Ishikawa (cell line): ENCODE measurements at regions not wholly inside any gene's neighbourhood (a gene's known extent, or its start where the extent isn't known, plus 50 kb on each side); places are given as distances from the start of the nearest gene placed in this dataset.

ENCODE experiments used
- CEBPB ChIP-seq: IDR thresholded peaks from 2 replicates; pipeline ENCODE4 v1.6.1; 2012
- CREB1 ChIP-seq: IDR thresholded peaks from 2 replicates; pipeline ENCODE4 v1.6.1; 2012; ENCODE audit warnings: low read depth
- EGR1 ChIP-seq: IDR thresholded peaks from 2 replicates; pipeline ENCODE4 v1.6.1; 2012
- EP300 ChIP-seq: IDR thresholded peaks from 2 replicates; pipeline ENCODE4 v1.6.1; 2012; ENCODE audit warnings: borderline replicate concordance
- FOXM1 ChIP-seq: IDR thresholded peaks from 2 replicates; pipeline ENCODE4 v1.6.1; 2012; ENCODE audit warnings: low read depth, borderline replicate concordance
- NFIC ChIP-seq: IDR thresholded peaks from 2 replicates; pipeline ENCODE4 v1.6.1; 2012
- RAD21 ChIP-seq: IDR thresholded peaks from 2 replicates; pipeline ENCODE4 v1.6.1; 2012; ENCODE audit warnings: low read depth
- TAF1 ChIP-seq: IDR thresholded peaks from 2 replicates; pipeline ENCODE4 v1.6.1; 2012; ENCODE audit warnings: low read depth, mild to moderate bottlenecking
- TCF12 ChIP-seq: IDR thresholded peaks from 2 replicates; pipeline ENCODE4 v1.6.1; 2012; ENCODE audit warnings: low read depth
- TEAD4 ChIP-seq: IDR thresholded peaks from 2 replicates; pipeline ENCODE4 v1.6.1; 2012
- YY1 ChIP-seq: IDR thresholded peaks from 2 replicates; pipeline ENCODE4 v1.6.1; 2012; ENCODE audit warnings: low read depth
- ZBTB7A ChIP-seq: IDR thresholded peaks from 2 replicates; pipeline ENCODE4 v1.6.1; 2012; ENCODE audit warnings: low read depth
- TF ChIP-seq, protein P1 (sequence below): IDR thresholded peaks from 2 replicates; pipeline ENCODE4 v1.6.1; 2012; ENCODE audit warnings: low read depth, mild to moderate bottlenecking
- TF ChIP-seq, protein P2 (sequence below): IDR thresholded peaks from 2 replicates; pipeline ENCODE4 v1.6.1; 2012
- TF ChIP-seq, protein P3 (sequence below): IDR thresholded peaks from 2 replicates; pipeline ENCODE4 v1.6.1; 2012

DNA sequence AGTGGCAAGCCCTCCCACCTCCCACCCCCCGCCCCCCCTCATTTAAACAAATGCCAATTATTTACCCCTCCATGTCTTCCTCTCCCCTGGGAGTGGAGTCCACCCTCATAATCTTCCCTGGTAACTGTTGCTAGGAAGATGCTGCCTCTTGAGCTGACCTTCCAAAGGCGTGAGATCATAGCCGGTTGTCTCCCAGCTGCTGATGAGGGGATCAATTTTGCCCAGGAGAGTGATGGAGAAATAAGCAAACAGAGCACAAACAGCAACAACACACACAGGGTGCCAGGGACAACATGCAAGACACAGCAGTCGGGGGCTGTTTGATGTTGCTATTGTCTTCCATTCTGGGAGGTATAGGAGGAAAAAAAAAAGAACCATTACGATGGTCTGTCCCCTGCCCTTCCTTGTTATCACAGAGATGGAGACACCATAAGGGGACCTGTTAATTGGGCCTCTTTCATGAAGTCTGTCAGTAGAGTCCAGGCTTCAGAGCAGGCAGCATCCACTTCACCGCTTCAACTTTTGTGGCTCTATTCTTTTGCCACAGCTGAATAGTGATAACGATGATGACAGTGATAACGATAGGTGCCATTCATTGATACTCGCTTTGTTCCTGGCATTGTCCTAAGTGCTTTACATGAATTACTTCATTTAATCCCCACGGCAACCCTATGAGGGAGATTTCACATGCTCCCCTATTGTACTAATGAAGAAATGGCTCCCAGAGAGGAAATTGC, 76.9 kb upstream of the RGMA start:
- TF ChIP-seq CREB1 (no peak), ZBTB7A (no peak), EP300 (no peak), TEAD4 (no peak), FOXM1 (no peak), CEBPB (no peak), TAF1 (no peak), RAD21 (no peak), NFIC (no peak)
- TF ChIP-seq, protein P1, sequence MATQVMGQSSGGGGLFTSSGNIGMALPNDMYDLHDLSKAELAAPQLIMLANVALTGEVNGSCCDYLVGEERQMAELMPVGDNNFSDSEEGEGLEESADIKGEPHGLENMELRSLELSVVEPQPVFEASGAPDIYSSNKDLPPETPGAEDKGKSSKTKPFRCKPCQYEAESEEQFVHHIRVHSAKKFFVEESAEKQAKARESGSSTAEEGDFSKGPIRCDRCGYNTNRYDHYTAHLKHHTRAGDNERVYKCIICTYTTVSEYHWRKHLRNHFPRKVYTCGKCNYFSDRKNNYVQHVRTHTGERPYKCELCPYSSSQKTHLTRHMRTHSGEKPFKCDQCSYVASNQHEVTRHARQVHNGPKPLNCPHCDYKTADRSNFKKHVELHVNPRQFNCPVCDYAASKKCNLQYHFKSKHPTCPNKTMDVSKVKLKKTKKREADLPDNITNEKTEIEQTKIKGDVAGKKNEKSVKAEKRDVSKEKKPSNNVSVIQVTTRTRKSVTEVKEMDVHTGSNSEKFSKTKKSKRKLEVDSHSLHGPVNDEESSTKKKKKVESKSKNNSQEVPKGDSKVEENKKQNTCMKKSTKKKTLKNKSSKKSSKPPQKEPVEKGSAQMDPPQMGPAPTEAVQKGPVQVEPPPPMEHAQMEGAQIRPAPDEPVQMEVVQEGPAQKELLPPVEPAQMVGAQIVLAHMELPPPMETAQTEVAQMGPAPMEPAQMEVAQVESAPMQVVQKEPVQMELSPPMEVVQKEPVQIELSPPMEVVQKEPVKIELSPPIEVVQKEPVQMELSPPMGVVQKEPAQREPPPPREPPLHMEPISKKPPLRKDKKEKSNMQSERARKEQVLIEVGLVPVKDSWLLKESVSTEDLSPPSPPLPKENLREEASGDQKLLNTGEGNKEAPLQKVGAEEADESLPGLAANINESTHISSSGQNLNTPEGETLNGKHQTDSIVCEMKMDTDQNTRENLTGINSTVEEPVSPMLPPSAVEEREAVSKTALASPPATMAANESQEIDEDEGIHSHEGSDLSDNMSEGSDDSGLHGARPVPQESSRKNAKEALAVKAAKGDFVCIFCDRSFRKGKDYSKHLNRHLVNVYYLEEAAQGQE = no peak
- TF ChIP-seq, protein P2, sequence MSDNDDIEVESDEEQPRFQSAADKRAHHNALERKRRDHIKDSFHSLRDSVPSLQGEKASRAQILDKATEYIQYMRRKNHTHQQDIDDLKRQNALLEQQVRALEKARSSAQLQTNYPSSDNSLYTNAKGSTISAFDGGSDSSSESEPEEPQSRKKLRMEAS = no peak

DNA sequence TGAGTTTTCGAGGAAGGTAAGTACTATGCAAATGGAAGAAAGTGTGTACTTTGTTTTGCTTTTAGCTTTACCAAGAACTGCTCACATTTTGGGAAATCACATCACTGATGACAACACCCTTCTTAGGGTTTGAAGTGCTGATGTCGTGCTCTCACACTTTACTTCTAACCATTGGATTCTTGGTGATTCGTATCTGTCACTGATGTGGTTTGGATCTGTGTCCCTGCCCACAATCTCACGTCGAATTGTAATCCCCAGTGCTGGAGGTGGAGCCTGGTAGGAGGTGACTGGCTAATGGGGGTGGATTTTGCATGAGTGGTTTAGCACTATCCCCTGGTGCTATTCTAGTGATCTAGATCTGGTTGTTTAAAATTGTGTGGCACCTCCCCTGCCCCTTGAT, 75.4 kb upstream of the RGMA start:
- TF ChIP-seq TEAD4 (no peak), TCF12 (no peak), CREB1 (no peak), FOXM1 (no peak)
- TF ChIP-seq, protein P3, sequence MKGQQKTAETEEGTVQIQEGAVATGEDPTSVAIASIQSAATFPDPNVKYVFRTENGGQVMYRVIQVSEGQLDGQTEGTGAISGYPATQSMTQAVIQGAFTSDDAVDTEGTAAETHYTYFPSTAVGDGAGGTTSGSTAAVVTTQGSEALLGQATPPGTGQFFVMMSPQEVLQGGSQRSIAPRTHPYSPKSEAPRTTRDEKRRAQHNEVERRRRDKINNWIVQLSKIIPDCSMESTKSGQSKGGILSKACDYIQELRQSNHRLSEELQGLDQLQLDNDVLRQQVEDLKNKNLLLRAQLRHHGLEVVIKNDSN = no peak

DNA sequence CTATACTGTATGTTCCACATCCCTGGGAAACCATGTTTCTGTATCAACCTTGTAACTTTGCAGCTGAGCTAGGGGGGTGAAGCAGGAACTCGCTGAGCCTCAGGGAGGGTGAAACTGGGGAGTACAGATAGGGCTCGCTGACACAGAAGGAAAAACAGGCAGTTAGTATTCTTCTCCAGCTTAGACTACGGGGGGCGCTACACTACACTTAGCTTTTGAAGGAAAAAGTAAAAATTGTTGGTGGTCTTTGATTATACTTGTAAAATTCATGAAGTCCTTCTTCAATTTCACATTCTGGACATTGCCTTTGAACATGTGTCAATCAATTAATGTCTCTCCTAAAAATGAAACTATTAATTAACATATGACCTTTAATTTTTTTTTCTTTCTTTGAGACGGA, 73.5 kb upstream of the RGMA start:
- no peak for TF ChIP-seq TCF12
- TF ChIP-seq NFIC = no peak
- no peak for TF ChIP-seq TAF1
- TF ChIP-seq CEBPB = no peak
- no peak for TF ChIP-seq EP300
- no peak for TF ChIP-seq ZBTB7A
- no peak for TF ChIP-seq TEAD4
- no peak for TF ChIP-seq FOXM1
- no peak for TF ChIP-seq CREB1
- TF ChIP-seq, protein P2 = no peak
- TF ChIP-seq YY1 = no peak
- no peak for TF ChIP-seq EGR1
- TF ChIP-seq, protein P1 = no peak
- TF ChIP-seq, protein P3 = no peak
- no peak for TF ChIP-seq RAD21

DNA sequence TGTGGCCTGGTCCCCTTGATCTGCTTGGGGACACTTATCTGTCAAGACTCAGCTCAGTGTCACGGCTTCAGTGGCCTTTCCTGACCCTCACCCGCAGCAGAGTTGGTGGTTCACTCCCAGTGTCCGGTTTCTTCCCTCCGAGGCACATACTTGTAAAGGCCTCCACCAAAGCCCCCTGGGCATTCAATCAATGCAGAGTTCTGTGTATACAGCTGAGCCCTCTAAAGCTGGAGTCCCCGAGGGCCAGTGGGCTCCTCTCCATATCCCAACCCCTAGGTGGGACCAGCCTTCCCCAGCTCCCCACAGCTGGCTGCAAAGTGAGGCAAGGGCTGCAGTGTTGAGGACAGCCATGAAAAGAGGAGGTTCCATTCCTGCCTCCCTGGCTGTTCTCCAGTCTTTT, 70.9 kb upstream of the RGMA start:
- TF ChIP-seq FOXM1 (no peak), TEAD4 (no peak), ZBTB7A (no peak), TCF12 (no peak)
- TF ChIP-seq, protein P1 = no peak
